ENCODE measurements at regions not wholly inside any gene's neighbourhood (a gene's known extent, or its start where the extent isn't known, plus 50 kb on each side); places are given as distances from the start of the nearest gene placed in this dataset.
"Not testable (repeated sequence)": the region's sequence is repeated elsewhere in the genome, so short reads cannot be mapped to it uniquely, and the experiment has no call there.

- no peak for DNase-seq (ENCODE audit: low spot score)
Measured at GRCh38 chr18:34529358-34530335, 180.5 kb upstream of the DTNA start.

- DNase-seq (ENCODE audit: low spot score) = no peak
Measured at GRCh38 chr18:34531110-34531509, 179.0 kb upstream of the DTNA start.

DNA sequence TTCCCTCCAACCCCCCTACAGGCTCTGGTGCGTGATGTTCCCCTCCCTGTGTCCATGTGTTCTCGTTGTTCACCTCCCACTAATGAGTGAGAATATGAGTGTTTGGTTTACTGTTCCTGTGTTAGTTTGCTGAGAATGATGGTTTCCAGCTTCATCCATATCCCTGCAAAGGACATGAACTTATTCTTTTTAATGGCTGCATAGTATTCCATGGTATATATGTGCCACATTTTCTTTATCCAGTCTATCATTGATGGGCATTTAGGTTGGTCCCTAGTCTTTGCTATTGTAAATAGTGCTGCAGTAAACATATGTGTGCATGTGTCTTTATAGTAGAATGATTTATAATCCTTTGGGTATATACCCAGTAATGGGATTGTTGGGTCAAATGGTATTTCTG, 175.5 kb upstream of the DTNA start:
- DNase-seq (ENCODE audit: low spot score) = not testable (repeated sequence)

DNA sequence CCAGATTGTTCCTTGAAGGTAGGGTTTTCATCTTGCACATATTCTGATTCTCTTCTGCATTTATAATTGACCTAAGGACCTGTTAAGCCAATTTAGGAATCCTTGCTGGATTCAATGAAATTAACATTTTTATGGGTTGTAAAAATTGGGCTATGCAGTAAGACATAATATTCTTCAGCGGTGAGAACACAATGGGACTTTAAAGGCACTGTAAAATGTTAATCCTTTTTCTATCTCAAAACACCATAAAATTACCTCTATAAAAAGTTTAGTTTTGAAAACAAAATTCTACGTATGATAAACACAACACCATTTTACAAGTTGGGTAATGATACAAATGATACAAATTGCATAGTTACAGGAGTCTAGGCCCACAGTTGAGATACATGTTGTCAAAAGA, 169.2 kb upstream of the DTNA start:
- no peak for DNase-seq (ENCODE audit: low spot score)

DNA sequence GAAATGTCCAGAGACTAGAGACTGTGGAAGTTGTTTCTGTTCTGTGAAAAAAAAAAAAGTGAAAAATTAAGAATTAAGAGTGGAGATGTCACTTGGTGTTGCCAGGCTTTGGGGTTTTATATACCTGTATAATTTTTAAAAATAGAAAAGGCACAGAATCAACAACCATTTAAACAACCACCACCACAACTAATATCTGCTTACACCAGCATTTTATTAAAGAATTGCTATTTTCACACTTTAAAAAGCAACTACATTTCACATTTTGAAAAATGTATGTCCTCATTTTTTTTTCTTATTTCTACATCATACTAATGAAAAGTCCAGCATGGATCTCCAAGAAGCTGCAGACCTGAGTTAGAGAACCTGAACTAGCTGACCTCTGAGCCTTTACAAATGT, 167.5 kb upstream of the DTNA start:
- DNase-seq (ENCODE audit: low spot score) = no peak

DNA sequence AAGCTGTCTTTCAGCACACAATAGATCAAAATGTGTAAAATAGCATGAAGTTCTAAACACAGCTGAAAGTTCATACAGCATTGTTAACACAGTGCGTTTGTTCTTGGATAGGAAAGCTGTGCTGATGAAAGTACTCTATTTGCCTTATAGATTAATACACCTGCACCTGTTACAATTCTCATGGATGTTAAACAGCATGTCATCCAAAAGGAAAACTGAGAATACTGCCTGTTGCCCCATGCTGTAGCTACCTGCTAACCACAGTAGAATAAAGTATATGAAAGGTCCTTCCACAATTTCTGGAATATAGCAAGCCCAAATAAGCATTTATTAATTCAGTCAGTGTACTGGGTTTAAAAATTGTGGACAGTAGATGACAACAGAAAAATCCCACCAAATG, 166.7 kb upstream of the DTNA start:
- no peak for DNase-seq (ENCODE audit: low spot score)

DNA sequence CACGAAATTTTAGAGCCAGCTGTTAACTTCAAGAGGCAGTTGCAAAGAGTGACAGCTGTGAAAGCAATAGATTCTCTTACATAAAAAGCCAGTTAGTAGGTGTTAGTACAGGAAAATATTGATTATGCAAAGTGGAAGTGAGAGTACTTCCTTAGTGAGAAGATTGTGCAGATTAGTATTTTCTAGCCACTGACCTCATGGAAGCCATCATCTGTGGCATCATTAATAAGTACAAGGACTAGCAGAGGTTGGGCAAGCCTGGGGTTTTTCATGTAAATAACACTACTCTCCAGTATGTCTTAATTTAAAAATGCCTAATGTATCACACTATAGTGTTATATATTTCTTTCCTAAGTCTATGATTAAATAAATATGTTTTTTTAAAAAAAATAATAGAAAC, 166.2 kb upstream of the DTNA start:
- DNase-seq (ENCODE audit: low spot score) = no peak

- no peak for DNase-seq (ENCODE audit: low spot score)
Measured at GRCh38 chr18:34544930-34545329, 165.2 kb upstream of the DTNA start.

GRCh38 chr18:34548120-34548972, 161.8 kb upstream of the DTNA start:
- no peak for DNase-seq (ENCODE audit: low spot score)

- no peak for DNase-seq (ENCODE audit: low spot score)
Measured at GRCh38 chr18:34548973-34549294, 161.2 kb upstream of the DTNA start.

DNA sequence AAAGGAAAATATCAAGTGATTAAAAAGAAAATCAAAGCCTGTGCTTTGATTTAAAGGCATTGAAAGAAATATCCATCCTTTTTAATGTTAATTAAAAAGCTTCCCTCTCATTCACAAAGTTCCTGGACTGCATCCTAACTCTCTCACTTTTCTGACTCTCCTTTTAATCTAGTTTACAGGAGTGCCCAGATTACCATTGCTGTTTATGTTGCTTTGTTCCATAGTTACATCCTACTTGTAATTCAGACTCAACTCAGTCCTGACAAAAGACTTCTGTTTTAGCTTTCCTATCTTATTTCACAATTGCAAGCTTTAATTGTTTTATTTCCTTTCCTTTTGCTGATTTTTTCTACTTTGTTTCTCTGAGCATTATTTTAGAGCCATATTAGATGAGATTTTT, 160.7 kb upstream of the DTNA start:
- no peak for DNase-seq (ENCODE audit: low spot score)

- DNase-seq (ENCODE audit: low spot score) = no peak
Measured at GRCh38 chr18:34550156-34550555, 159.9 kb upstream of the DTNA start.

- no peak for DNase-seq (ENCODE audit: low spot score)
Measured at GRCh38 chr18:34550902-34551301, 159.2 kb upstream of the DTNA start.

DNA sequence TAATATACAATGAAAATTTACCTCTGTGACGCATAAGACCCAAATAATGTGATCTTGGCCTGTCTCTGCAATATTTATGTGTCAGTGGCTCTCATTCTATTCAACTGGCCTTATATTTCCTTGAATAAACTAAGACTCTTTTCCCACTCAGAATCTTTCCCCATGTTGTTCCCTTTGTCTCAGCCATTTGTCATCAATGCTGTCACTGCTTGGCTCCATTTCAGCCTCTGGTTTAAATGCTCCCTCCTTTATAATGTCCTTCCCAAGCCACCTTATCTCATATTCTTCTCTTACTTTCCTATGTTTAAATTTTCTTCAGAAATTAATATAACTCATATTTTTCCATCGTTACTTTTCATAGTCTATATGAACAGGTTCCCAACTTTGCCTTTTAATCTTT, 158.3 kb upstream of the DTNA start:
- no peak for DNase-seq (ENCODE audit: low spot score)

- DNase-seq (ENCODE audit: low spot score) = no peak
Measured at GRCh38 chr18:34562252-34562870, 147.7 kb upstream of the DTNA start.

DNA sequence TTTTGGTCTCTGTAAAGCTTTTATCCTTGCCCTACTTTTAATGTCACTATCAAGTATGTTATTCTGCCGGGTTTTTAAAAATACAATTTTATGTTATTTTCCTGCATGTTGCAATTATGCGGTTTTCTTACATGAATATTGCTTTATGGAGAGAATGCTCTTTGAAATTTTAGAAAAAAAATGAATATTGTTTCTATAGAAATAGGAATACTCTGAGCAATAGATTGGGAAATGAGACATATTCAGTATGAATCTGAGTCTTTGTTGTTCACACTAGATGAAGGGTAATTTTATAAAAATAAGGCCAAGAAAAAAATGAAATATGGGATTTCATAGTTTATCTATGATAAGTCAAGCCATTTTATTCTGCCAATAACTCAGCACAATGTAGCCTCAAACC, 142.2 kb upstream of the DTNA start:
- no peak for DNase-seq (ENCODE audit: low spot score)

DNA sequence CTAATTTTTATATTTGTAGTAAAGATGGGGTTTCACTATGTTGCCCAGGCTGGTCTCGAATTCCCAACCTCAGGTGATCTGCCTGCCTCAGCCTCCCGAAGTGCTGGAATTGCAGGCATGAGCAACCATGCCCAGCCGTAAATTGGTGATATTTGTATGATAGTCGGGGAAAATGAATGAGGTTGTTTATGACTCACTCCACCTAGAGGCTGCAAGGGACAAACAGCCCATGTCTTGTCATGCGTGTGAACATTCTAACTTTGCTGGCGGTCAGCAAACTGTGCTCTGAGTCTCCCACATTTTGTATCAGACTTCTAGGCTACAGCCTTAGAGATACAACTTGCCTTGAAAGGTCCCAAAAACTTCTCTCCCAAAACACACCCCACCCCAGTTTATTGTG, 133.5 kb upstream of the DTNA start:
- DNase-seq (ENCODE audit: low spot score) = no peak

DNA sequence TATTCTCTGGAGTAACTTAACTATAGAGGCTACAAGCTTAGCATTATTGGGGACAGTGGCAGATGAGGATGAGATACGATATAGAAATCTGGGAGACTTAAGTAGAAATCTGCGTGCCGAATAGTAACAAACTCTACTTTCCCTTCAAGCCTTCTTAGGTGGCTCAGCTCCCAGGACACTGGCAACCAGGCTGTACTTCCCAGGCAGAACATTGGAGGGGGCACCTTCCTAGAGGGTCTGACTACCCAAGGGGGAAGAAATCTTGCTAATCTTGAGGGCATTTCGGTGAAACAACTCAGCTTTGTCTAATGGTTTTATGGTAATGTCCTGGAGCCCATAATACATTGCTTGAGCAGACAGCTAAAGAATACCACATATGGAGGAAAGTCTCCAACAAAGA, 126.2 kb upstream of the DTNA start:
- DNase-seq (ENCODE audit: low spot score) = no peak

GRCh38 chr18:34590503-34590902, 119.6 kb upstream of the DTNA start:
- no peak for DNase-seq (ENCODE audit: low spot score)

DNA sequence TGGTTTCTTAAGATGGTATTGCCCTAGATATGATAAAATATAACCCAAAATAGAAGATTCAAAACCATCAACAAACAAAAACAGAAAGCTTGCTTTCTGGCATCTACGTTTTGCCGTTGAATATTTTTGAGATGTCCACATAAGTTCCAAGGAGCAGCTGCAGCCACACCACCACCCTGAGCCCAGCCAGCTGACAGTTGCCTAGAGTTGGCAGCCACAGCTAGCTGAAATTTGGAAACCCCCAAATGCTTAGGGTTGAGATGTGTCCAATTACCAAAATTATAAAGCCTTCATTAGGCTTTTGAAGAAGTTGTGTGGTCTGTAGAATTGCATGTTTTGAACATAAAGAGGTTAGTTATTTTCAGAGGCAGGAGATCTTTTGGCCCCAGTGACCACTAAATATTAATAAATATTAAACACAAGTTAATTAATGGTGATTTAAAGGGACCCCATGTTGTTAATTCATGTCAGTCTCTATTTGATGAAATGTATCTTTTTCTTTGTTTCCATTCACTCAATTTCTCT, 118.1 kb upstream of the DTNA start:
- no peak for DNase-seq (ENCODE audit: low spot score)

DNA sequence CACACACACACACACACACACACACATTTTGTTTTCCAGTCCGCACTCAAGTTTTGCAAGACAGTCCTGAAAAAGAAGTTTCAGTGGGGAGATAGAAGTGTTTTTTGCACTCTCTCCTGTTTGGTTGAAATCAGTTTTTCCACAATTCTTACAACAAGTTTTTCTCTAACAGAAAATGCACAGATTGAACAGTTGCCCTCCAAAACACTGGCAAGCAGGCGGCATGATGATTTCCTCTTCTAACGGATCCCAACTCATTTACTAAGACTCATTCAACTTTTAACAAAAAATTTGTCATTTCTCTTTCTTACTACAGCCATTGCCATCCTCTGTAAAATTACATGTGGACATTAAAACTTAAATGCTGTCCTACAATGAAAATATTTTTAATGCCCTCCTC, 117.6 kb upstream of the DTNA start:
- DNase-seq (ENCODE audit: low spot score) = no peak

GRCh38 chr18:34592961-34593382, 117.1 kb upstream of the DTNA start:
- DNase-seq (ENCODE audit: low spot score) = peak; percentile 35

DNA sequence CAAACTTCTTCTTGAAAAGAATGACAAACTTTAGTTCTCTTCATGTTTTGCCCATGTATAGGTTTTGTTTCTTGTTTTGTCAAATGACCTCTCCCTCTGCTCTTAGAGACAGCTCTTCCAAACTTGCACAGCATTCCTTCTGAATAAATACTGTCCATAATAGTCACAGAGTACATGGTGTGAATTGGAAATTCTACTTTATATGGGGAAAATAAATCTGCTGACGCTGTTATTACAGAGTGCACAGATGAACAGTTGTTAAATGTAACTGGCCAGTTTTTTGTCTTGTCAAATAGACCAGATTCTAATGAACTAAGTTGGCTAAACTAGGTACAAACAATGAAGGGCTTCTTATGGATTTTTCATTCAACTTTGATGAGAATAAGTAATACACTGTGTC, 115.8 kb upstream of the DTNA start:
- DNase-seq (ENCODE audit: low spot score) = no peak
